Calu3 (cell line): ENCODE measurements at regions not wholly inside any gene's neighbourhood (a gene's known extent, or its start where the extent isn't known, plus 50 kb on each side); places are given as distances from the start of the nearest gene placed in this dataset.

Experiments
- BruUV-seq: library from RNA; stranded (reverse); fragments of 400-500 nt; replicated peaks from 2 replicates; lab custom pipeline; 2021; lab: Mats Ljungman, UMichigan
- CTCF ChIA-PET: fragments of 300-600 bp; sonication (Branson Sonifier 250); formaldehyde crosslinking; loops from one replicate; lab custom pipeline; 2022; ENCODE audit warnings: antibody characterized with exemption; lab: Charles Lee
- DNase-seq: peaks from one replicate; pipeline ENCODE4 v3.0.0; 2022
- H3K27ac Mint-ChIP-seq: one replicate; pipeline ENCODE4 v1.8.0; 2022; ENCODE audit warnings: mixed read lengths; ENCODE audit not compliant: unreplicated experiment
- H3K27me3 Mint-ChIP-seq: one replicate; pipeline ENCODE4 v1.8.0; 2022; ENCODE audit warnings: mixed read lengths; ENCODE audit not compliant: unreplicated experiment
- H3K36me3 Mint-ChIP-seq: one replicate; pipeline ENCODE4 v1.8.0; 2022; ENCODE audit warnings: mild to moderate bottlenecking, moderate library complexity, mixed read lengths; ENCODE audit not compliant: insufficient read depth, unreplicated experiment
- H3K4me1 Mint-ChIP-seq: one replicate; pipeline ENCODE4 v1.8.0; 2022; ENCODE audit warnings: mild to moderate bottlenecking, low read depth, mixed read lengths; ENCODE audit not compliant: unreplicated experiment
- H3K4me3 Mint-ChIP-seq: one replicate; pipeline ENCODE4 v1.8.0; 2022; ENCODE audit warnings: mild to moderate bottlenecking, low read depth, moderate library complexity, mixed read lengths; ENCODE audit not compliant: unreplicated experiment
- H3K9me3 Mint-ChIP-seq: one replicate; pipeline ENCODE4 v1.8.0; 2022; ENCODE audit warnings: low read depth, mixed read lengths; ENCODE audit not compliant: unreplicated experiment
- intact Hi-C: fragments of 100-400 bp; cut with micrococcal nuclease; formaldehyde crosslinking; loops from one replicate; pipeline ENCODE4 v1.10.0; 2022; ENCODE audit not compliant: unreplicated experiment
- TF ChIP-seq, protein P1 (sequence below): fragments of 200-600 bp; IDR thresholded peaks from one replicate; pipeline ENCODE4 v1.8.0; 2022; ENCODE audit warnings: antibody characterized with exemption; ENCODE audit not compliant: unreplicated experiment

DNA sequence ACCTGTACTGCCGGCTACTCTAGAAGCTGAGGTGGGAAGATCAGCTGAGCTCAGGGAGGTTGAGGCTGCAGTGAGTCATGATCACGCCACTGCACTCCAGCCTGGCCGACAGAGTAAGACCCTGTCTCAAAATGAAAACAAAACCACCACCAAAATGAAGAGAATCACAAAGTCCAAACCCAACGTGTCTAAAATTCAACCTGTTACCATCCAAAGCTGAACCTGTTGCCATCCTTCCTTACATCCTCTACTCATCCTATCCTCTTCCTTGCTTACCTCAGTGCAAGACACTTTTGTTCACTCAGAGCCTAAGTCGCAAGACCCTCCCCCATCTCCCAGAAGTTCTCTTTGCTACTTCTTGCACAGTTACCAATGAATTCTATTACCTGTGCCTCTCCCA, 299.7 kb downstream of the ATP23 start:
- H3K9me3 Mint-ChIP-seq, result peaks cover 2% of the 10 kb centered on the region
- CTCF ChIA-PET, result no interaction called here

DNA sequence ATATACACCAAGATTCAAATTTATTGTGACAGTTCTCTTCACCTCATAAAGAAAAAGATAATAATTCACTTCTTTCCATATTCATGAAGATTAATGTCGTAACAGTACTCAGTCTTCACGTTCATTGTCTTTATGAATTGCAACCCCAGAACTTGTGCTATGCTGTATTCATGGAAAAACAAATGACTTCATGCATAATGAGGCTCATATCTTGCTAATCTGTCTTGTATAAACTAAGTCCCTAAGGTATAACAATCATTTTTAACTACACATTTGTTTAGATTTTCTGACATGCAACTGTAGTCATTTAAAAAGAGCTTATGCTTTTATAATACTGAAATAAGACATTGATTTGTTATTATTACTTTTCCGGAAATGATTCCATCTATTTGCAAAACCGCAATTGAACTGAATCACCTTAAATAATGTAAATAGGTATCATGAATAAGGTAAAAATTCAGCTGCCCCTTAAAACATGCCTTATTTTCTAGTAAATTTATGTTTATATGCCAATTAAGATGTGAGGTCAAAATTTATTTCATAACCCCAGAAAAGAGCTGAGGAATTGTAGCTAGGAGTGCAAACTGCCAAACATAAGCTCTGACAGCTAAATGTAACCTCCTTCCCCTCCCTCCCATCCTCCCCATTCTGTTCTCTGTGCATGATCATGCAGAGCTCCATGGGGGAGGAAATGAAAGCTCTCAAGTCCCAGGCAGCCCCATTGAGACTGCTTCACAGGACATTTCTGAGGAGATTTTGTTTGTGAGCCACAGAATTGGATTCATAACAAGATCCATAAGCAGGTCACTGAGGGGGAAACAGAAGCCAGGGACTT, 301.6 kb downstream of the ATP23 start:
- CTCF ChIA-PET, result no interaction called here
- Mint-ChIP-seq H3K4me1 (no peaks in the 10 kb centered on the region), H3K36me3 (no peaks in the 10 kb centered on the region), H3K27ac (no peak overlapping the region), H3K9me3 (peaks cover 2% of the 10 kb centered on the region), H3K4me3 (no peak overlapping the region), H3K27me3 (no peaks in the 10 kb centered on the region)
- intact Hi-C loops, result no loop called here
- DNase-seq, result no peak
- TF ChIP-seq, protein P1, sequence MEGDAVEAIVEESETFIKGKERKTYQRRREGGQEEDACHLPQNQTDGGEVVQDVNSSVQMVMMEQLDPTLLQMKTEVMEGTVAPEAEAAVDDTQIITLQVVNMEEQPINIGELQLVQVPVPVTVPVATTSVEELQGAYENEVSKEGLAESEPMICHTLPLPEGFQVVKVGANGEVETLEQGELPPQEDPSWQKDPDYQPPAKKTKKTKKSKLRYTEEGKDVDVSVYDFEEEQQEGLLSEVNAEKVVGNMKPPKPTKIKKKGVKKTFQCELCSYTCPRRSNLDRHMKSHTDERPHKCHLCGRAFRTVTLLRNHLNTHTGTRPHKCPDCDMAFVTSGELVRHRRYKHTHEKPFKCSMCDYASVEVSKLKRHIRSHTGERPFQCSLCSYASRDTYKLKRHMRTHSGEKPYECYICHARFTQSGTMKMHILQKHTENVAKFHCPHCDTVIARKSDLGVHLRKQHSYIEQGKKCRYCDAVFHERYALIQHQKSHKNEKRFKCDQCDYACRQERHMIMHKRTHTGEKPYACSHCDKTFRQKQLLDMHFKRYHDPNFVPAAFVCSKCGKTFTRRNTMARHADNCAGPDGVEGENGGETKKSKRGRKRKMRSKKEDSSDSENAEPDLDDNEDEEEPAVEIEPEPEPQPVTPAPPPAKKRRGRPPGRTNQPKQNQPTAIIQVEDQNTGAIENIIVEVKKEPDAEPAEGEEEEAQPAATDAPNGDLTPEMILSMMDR, result no peak
- BruUV-seq, result no TSS peak

More for the DNA sequence above, 299.7 kb downstream of the ATP23 start:
- BruUV-seq, result no TSS peak
- Mint-ChIP-seq H3K27me3 (no peaks in the 10 kb centered on the region), H3K4me1 (no peaks in the 10 kb centered on the region), H3K27ac (no peak overlapping the region), H3K4me3 (no peak overlapping the region), H3K36me3 (no peaks in the 10 kb centered on the region)
- TF ChIP-seq, protein P1, result no peak
- intact Hi-C loops, result no loop called here
- DNase-seq, result no peak

DNA sequence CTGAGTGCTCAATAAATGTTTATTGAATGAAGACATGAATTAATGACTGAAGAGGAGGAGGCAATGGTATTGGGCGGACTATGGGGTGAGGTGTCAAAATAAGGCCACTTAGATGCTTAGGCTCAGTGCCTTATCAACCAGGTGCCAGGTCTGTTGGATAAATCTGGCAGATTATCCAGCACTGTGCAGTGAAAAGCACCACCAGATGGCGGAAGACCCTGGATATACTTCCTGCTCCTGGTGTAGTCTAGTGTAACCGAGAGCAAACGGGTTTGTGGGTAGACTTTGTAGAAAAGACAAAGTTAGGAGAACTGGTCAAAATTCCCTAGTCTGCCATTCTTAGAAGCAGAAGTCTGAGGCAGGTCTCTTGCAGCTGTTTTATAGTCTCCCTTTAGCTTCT, 306.3 kb downstream of the ATP23 start:
- DNase-seq, result no peak
- H3K4me1 Mint-ChIP-seq, result no peaks in the 10 kb centered on the region
- H3K27ac Mint-ChIP-seq, result no peak overlapping the region
- H3K9me3 Mint-ChIP-seq, result peaks cover 4% of the 10 kb centered on the region
- H3K4me3 Mint-ChIP-seq, result no peak overlapping the region
- BruUV-seq, result no TSS peak
- CTCF ChIA-PET, result no interaction called here
- intact Hi-C loops, result no loop called here
- TF ChIP-seq, protein P1, result no peak
- no peaks in the 10 kb centered on the region for H3K36me3 Mint-ChIP-seq
- H3K27me3 Mint-ChIP-seq, result no peaks in the 10 kb centered on the region

DNA sequence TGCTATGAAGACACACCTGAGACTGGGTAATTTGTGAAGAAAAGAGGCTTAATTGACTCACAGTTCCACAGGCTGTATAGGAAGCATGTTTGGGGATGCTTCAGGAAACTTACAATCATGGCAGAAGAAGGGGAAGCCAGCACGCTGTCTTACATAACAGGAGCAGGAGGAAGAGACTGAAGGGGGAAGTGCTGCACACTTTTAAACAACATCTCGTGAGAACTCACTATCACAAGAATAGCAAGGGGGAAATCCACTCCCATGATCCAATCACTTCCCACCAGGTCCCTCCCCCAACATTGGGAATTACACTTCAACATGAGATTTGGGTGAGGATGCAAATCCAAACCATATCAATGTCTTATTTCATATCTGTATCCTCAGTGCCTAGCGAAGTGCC, 307.2 kb downstream of the ATP23 start:
- Mint-ChIP-seq H3K27ac (no peak overlapping the region), H3K4me1 (no peaks in the 10 kb centered on the region), H3K9me3 (peaks cover 4% of the 10 kb centered on the region), H3K36me3 (no peaks in the 10 kb centered on the region), H3K27me3 (no peaks in the 10 kb centered on the region), H3K4me3 (no peak overlapping the region)
- TF ChIP-seq, protein P1, result no peak
- BruUV-seq, result no TSS peak
- no peak for DNase-seq
- intact Hi-C loops, result no loop called here
- CTCF ChIA-PET, result no interaction called here
